ENCODE measurements at regions not wholly inside any gene's neighbourhood (a gene's known extent, or its start where the extent isn't known, plus 50 kb on each side); places are given as distances from the start of the nearest gene placed in this dataset.

GRCh38 chr14:71362282-71362681, 455.0 kb downstream of the PCNX1 start:
- Histone ChIP-seq H3K9me3 (no peaks in the 10 kb centered on the region), H3K27ac (no peak overlapping the region), H3K4me3 (no peak overlapping the region), H3K4me1 (replicated peaks) (no peaks in the 10 kb centered on the region), H3K36me3 (no peaks in the 10 kb centered on the region), H3K27me3 (replicated peaks; ENCODE audit: insufficient read depth) (no peaks in the 10 kb centered on the region)
- TF ChIP-seq, protein P1, sequence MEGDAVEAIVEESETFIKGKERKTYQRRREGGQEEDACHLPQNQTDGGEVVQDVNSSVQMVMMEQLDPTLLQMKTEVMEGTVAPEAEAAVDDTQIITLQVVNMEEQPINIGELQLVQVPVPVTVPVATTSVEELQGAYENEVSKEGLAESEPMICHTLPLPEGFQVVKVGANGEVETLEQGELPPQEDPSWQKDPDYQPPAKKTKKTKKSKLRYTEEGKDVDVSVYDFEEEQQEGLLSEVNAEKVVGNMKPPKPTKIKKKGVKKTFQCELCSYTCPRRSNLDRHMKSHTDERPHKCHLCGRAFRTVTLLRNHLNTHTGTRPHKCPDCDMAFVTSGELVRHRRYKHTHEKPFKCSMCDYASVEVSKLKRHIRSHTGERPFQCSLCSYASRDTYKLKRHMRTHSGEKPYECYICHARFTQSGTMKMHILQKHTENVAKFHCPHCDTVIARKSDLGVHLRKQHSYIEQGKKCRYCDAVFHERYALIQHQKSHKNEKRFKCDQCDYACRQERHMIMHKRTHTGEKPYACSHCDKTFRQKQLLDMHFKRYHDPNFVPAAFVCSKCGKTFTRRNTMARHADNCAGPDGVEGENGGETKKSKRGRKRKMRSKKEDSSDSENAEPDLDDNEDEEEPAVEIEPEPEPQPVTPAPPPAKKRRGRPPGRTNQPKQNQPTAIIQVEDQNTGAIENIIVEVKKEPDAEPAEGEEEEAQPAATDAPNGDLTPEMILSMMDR (IDR thresholded peaks at IDR 0.05) = no peak
- TF ChIP-seq POLR2AphosphoS5 (IDR thresholded peaks at IDR 0.05) = no peak
- TF ChIP-seq POLR2A (IDR thresholded peaks at IDR 0.05) = no peak
- intact Hi-C loops (cut with DNase I) = no loop called here
- DNase-seq (ENCODE audit: low spot score) = no peak
- WGBS = 77% methylated on average over 2 of the region's 2 CpGs

DNA sequence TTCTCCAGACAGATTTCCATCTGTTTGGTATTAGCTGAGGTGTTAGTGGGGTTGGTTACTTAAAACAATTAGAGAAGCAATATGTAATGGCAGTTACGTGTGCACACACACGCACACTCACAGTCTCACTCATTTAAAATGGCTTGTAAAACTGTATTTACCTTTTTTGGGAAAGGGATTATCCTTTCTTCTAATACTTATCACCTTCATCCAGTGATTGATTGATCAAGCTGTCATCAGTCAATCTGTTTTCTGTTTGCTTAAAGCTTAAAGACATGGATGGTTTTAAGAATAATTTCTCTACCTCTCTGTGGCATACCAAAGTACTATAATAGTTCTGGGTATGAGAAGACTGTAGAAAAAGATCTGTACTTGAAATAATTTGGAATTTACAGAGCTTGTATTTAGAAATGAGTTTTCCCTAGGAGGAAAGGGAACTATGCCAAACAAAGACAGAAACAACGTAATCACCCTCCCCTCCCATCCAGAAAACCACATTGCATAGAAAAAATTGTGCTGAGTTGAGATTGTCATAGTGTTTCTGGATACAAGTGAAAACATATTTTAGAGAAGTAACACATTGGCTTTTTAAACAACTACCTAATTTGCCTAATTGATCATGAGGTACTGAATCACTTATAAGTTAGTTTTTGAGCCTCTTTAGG, 455.8 kb downstream of the PCNX1 start:
- no peak for TF ChIP-seq POLR2A (IDR thresholded peaks at IDR 0.05)
- no peak for TF ChIP-seq POLR2AphosphoS5 (IDR thresholded peaks at IDR 0.05)
- TF ChIP-seq, protein P1 (IDR thresholded peaks at IDR 0.05) = no peak
- no peaks in the 10 kb centered on the region for H3K9me3 ChIP-seq
- H3K4me3 ChIP-seq = no peak overlapping the region
- 64% methylated on average over 3 of the region's 3 CpGs for WGBS
- DNase-seq (ENCODE audit: low spot score) = no peak
- no peaks in the 10 kb centered on the region for H3K4me1 ChIP-seq (replicated peaks)
- no peaks in the 10 kb centered on the region for H3K36me3 ChIP-seq
- no peak overlapping the region for H3K27ac ChIP-seq
- intact Hi-C loops (cut with DNase I) = no loop called here
- H3K27me3 ChIP-seq (replicated peaks; ENCODE audit: insufficient read depth) = no peaks in the 10 kb centered on the region

- H3K27me3 ChIP-seq (replicated peaks; ENCODE audit: insufficient read depth) = no peaks in the 10 kb centered on the region
- no peak for TF ChIP-seq POLR2A (IDR thresholded peaks at IDR 0.05)
- no peak for TF ChIP-seq POLR2AphosphoS5 (IDR thresholded peaks at IDR 0.05)
- TF ChIP-seq, protein P1 (IDR thresholded peaks at IDR 0.05) = no peak
- no peaks in the 10 kb centered on the region for H3K9me3 ChIP-seq
- H3K4me1 ChIP-seq (replicated peaks) = no peaks in the 10 kb centered on the region
- H3K27ac ChIP-seq = peak overlapping the region in 1 of 2 donors; percentile 2
- H3K36me3 ChIP-seq = no peaks in the 10 kb centered on the region
- WGBS = 75% methylated on average over 8 of the region's 8 CpGs
- H3K4me3 ChIP-seq = no peak overlapping the region
- intact Hi-C loops (cut with DNase I) = no loop called here
- DNase-seq (ENCODE audit: low spot score) = no peak
These were observed 457.0 kb downstream of the PCNX1 start for GRCh38 chr14:71363946-71364925.

DNA sequence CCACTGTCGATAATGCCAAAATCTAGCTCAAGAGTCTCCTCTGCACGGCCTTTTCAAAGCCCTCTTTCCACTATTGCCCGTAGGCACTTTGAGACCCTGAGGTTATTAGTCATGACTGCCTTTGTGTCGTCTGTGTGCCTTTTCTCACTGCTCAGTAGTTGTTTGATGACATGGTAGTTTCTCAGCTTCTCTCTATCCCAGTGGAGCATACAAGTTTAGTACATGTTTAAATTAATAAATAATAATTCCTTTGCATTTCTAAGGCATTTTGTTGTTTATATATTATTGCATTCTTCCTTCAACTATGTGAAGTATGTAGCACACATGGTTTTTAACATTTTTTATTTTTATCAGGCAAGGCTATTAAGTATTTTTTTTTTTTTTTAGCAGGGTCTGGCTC, 458.1 kb downstream of the PCNX1 start:
- H3K9me3 ChIP-seq = no peaks in the 10 kb centered on the region
- TF ChIP-seq POLR2A (IDR thresholded peaks at IDR 0.05) (no peak), POLR2AphosphoS5 (IDR thresholded peaks at IDR 0.05) (no peak)
- TF ChIP-seq, protein P1 (IDR thresholded peaks at IDR 0.05) = no peak
- no peaks in the 10 kb centered on the region for H3K36me3 ChIP-seq
- DNase-seq (ENCODE audit: low spot score) = no peak
- 91% methylated on average over 4 of the region's 4 CpGs for WGBS
- H3K27ac ChIP-seq = no peak overlapping the region
- H3K4me3 ChIP-seq = no peak overlapping the region
- no peaks in the 10 kb centered on the region for H3K27me3 ChIP-seq (replicated peaks; ENCODE audit: insufficient read depth)
- intact Hi-C loops (cut with DNase I) = no loop called here
- no peaks in the 10 kb centered on the region for H3K4me1 ChIP-seq (replicated peaks)

All from prostate gland (tissue), 2 donors.